Chondrocyte (in vitro differentiated cells): ENCODE measurements at regions not wholly inside any gene's neighbourhood (a gene's known extent, or its start where the extent isn't known, plus 50 kb on each side); places are given as distances from the start of the nearest gene placed in this dataset.

ENCODE experiments used
- DNase-seq: peaks from one replicate; pipeline ENCODE4 v3.0.0; 2021; ENCODE audit warnings: mixed read lengths, low spot score
- H3K27ac Mint-ChIP-seq: one replicate; pipeline ENCODE4 v1.8.0; 2021; ENCODE audit warnings: mild to moderate bottlenecking, moderate library complexity, mixed read lengths; ENCODE audit not compliant: unreplicated experiment
- H3K27me3 Mint-ChIP-seq: 2 replicates; pipeline ENCODE4 v1.8.0; 2021; ENCODE audit warnings: low read depth, mixed read lengths
- H3K36me3 Mint-ChIP-seq: 2 replicates; pipeline ENCODE4 v1.8.0; 2021; ENCODE audit warnings: low read depth, mixed read lengths
- H3K4me1 Mint-ChIP-seq: 2 replicates; pipeline ENCODE4 v1.8.0; 2021; ENCODE audit warnings: low read depth, mild to moderate bottlenecking, mixed read lengths
- H3K4me3 Mint-ChIP-seq: one replicate; pipeline ENCODE4 v1.8.0; 2021; ENCODE audit warnings: mild to moderate bottlenecking, moderate library complexity, mixed read lengths; ENCODE audit not compliant: unreplicated experiment
- H3K9me3 Mint-ChIP-seq: 2 replicates; pipeline ENCODE4 v1.8.0; 2021; ENCODE audit warnings: low read depth, mixed read lengths
- CTCF ChIP-seq: fragments of 200-600 bp; sonication (generic); IDR thresholded peaks from 2 replicates; pipeline ENCODE4 v1.5.0; 2021; ENCODE audit warnings: antibody characterized with exemption, mild to moderate bottlenecking, moderate library complexity

DNA sequence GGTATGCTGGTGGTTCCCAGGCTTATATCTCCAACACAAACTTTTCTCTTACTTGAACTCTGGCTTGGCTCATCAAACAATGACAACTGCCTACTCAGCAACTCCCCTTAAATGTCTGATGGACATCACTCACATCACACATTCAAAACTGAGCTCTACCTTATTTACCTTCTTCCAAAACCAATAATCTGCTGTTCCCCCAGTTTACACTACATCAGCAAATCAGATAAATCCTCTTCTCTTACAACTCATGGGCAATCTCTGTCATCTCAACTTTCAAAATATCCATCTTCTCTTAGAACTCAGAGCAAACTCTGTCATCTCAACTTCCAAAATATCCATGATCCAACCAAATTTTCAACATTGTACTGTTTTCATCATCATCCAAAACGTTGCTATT lies 2347.9 kb upstream of the ACO1 start:
- Mint-ChIP-seq H3K36me3 (no peaks in the 10 kb centered on the region), H3K4me3 (no peak overlapping the region), H3K9me3 (peaks cover 4% of the 10 kb centered on the region), H3K27ac (no peak overlapping the region), H3K4me1 (no peaks in the 10 kb centered on the region), H3K27me3 (peaks cover 13% of the 10 kb centered on the region)
- TF ChIP-seq CTCF: no peak
- no peak for DNase-seq

GRCh38 chr9:30039712-30040111 lies 2344.7 kb upstream of the ACO1 start:
- DNase-seq: no peak
- no peaks in the 10 kb centered on the region for H3K9me3 Mint-ChIP-seq
- H3K27ac Mint-ChIP-seq: no peak overlapping the region
- H3K36me3 Mint-ChIP-seq: no peaks in the 10 kb centered on the region
- no peak overlapping the region for H3K4me3 Mint-ChIP-seq
- no peaks in the 10 kb centered on the region for H3K4me1 Mint-ChIP-seq
- no peak for TF ChIP-seq CTCF
- peaks cover 13% of the 10 kb centered on the region for H3K27me3 Mint-ChIP-seq

GRCh38 chr9:30048396-30048795 lies 2336.0 kb upstream of the ACO1 start:
- DNase-seq: no peak
- no peaks in the 10 kb centered on the region for H3K36me3 Mint-ChIP-seq
- H3K4me3 Mint-ChIP-seq: no peak overlapping the region
- H3K4me1 Mint-ChIP-seq: no peaks in the 10 kb centered on the region
- TF ChIP-seq CTCF: no peak
- no peak overlapping the region for H3K27ac Mint-ChIP-seq
- H3K27me3 Mint-ChIP-seq: peaks cover 2% of the 10 kb centered on the region
- no peaks in the 10 kb centered on the region for H3K9me3 Mint-ChIP-seq

GRCh38 chr9:30058463-30058862 lies 2326.0 kb upstream of the ACO1 start:
- no peaks in the 10 kb centered on the region for H3K36me3 Mint-ChIP-seq
- H3K27me3 Mint-ChIP-seq: peaks cover 9% of the 10 kb centered on the region
- H3K4me1 Mint-ChIP-seq: no peaks in the 10 kb centered on the region
- no peak for TF ChIP-seq CTCF
- no peak overlapping the region for H3K4me3 Mint-ChIP-seq
- H3K9me3 Mint-ChIP-seq: no peaks in the 10 kb centered on the region
- no peak overlapping the region for H3K27ac Mint-ChIP-seq
- no peak for DNase-seq

- H3K36me3 Mint-ChIP-seq: no peaks in the 10 kb centered on the region
- no peaks in the 10 kb centered on the region for H3K4me1 Mint-ChIP-seq
- no peak overlapping the region for H3K27ac Mint-ChIP-seq
- peaks cover 3% of the 10 kb centered on the region for H3K27me3 Mint-ChIP-seq
- TF ChIP-seq CTCF: no peak
- H3K4me3 Mint-ChIP-seq: no peak overlapping the region
- DNase-seq: no peak
- H3K9me3 Mint-ChIP-seq: no peaks in the 10 kb centered on the region
Observed at GRCh38 chr9:30060976-30061375, 2323.5 kb upstream of the ACO1 start.
